H1 (cell line): ENCODE measurements at regions not wholly inside any gene's neighbourhood (a gene's known extent, or its start where the extent isn't known, plus 50 kb on each side); places are given as distances from the start of the nearest gene placed in this dataset.

Experiments used
- CTCF ChIA-PET: fragments of 300-600 bp; sonication (Branson Sonifier 250); formaldehyde crosslinking; loops from one replicate; lab custom pipeline; 2021; ENCODE audit not compliant: partially characterized antibody; lab: Charles Lee
- POLR2A ChIA-PET: fragments of 300-600 bp; sonication (Branson Sonifier 250); formaldehyde crosslinking; loops from one replicate; lab custom pipeline; 2021; ENCODE audit warnings: inconsistent platforms; ENCODE audit not compliant: partially characterized antibody; lab: Charles Lee
- DNase-seq, 2 experiments: peaks; one replicate each; pipeline versions ENCODE4 v3.0.0 to v3.0.0-alpha.2; 2010 to 2022; ENCODE audit warnings: low spot score in 2 of 2, low read depth in 1 of 2, mixed read lengths in 1 of 2
- FAIRE-seq: peaks from 2 replicates; lab custom pipeline; 2011; peaks lifted over from hg19 to GRCh38; lab: Jason Lieb, UNC
- H2AFZ ChIP-seq: 2 replicates; pipeline ENCODE4 v1.8.1; 2012; ENCODE audit warnings: low read length, inconsistent platforms
- H2AK5ac ChIP-seq: 2 replicates; pipeline ENCODE4 v1.6.1; 2013; ENCODE audit warnings: low read depth, low read length
- H2BK120ac ChIP-seq: replicated peaks from 2 replicates; pipeline ENCODE3; 2013; ENCODE audit warnings: low read depth, low read length, inconsistent platforms
- H2BK12ac ChIP-seq: 2 replicates; pipeline ENCODE4 v1.6.1; 2013; ENCODE audit warnings: low read depth, low read length
- H2BK15ac ChIP-seq: 2 replicates; pipeline ENCODE4 v1.6.1; 2013; ENCODE audit warnings: low read length
- H2BK20ac ChIP-seq: 2 replicates; pipeline ENCODE4 v1.6.1; 2013; ENCODE audit warnings: low read length
- H2BK5ac ChIP-seq: 2 replicates; pipeline ENCODE4 v1.6.1; 2013; ENCODE audit warnings: low read depth, low read length
- H3K14ac ChIP-seq: 2 replicates; pipeline ENCODE4 v1.6.1; 2013; ENCODE audit warnings: inconsistent platforms; ENCODE audit not compliant: insufficient read length
- H3K18ac ChIP-seq: 2 replicates; pipeline ENCODE4 v1.6.1; 2013; ENCODE audit warnings: low read length; ENCODE audit errors: extremely low read depth
- H3K23ac ChIP-seq: 2 replicates; pipeline ENCODE4 v1.6.1; 2013; ENCODE audit warnings: inconsistent platforms; ENCODE audit not compliant: insufficient read length
- H3K23me2 ChIP-seq: 2 replicates; pipeline ENCODE4 v1.6.1; 2013; ENCODE audit warnings: low read depth, low read length
- H3K27ac ChIP-seq: 2 replicates; pipeline ENCODE4 v1.6.1; 2011; ENCODE audit warnings: low read depth, low read length, inconsistent platforms
- H3K27me3 ChIP-seq, 4 experiments: replicated peaks in 1 of 4; 1 replicate in 1 of 4; 2 replicates in 3 of 4; pipeline versions ENCODE4 v1.6.1 to v1.8.1; 2011 to 2013; ENCODE audit warnings: low read length in 3 of 4, mild to moderate bottlenecking in 3 of 4, inconsistent platforms in 2 of 4, mixed read lengths in 2 of 4, moderate library complexity in 1 of 4; ENCODE audit not compliant: control insufficient read depth in 3 of 4, insufficient read depth in 3 of 4; ENCODE audit errors: extremely low read depth in 1 of 4
- H3K36me3 ChIP-seq, 4 experiments: 2 replicates each; pipeline versions ENCODE4 v1.6.1 to v1.8.1; 2011 to 2013; ENCODE audit warnings: mild to moderate bottlenecking in 4 of 4, low read length in 3 of 4, moderate library complexity in 2 of 4, control low read depth in 1 of 4, inconsistent platforms in 1 of 4; ENCODE audit not compliant: insufficient read depth in 4 of 4, control insufficient read depth in 2 of 4
- H3K4ac ChIP-seq: replicated peaks from 2 replicates; pipeline ENCODE3; 2013; ENCODE audit warnings: low read length, low read depth, mixed read lengths, inconsistent platforms; ENCODE audit not compliant: insufficient read length
- H3K4me1 ChIP-seq, 4 experiments: replicated peaks in 1 of 4; 1 replicate in 1 of 4; 2 replicates in 3 of 4; pipeline versions ENCODE4 v1.6.1 to v1.8.1; 2011 to 2013; ENCODE audit warnings: low read length in 3 of 4, inconsistent platforms in 2 of 4, mixed read lengths in 1 of 4; ENCODE audit not compliant: insufficient read depth in 4 of 4, control insufficient read depth in 3 of 4
- H3K4me2 ChIP-seq, 2 experiments: 2 replicates each; pipeline versions ENCODE4 v1.6.1 to v1.8.1; 2011 to 2013; ENCODE audit warnings: low read depth in 2 of 2, low read length in 2 of 2, control low read depth in 1 of 2, inconsistent platforms in 1 of 2, mild to moderate bottlenecking in 1 of 2; ENCODE audit not compliant: insufficient read depth in 1 of 2
- H3K4me3 ChIP-seq, 4 experiments: fragments of 200-600, 300-600 bp in 1 of 4; sonication (generic), shearing (Covaris generic), sonication (Bioruptor Twin) in 1 of 4; 2 replicates each; pipeline versions ENCODE4 v1.5.1 to v1.8.1; 2011 to 2016; ENCODE audit warnings: low read length in 4 of 4, low read depth in 3 of 4, control low read depth in 2 of 4, inconsistent platforms in 2 of 4, mild to moderate bottlenecking in 2 of 4, mixed read lengths in 1 of 4, moderate library complexity in 1 of 4; ENCODE audit not compliant: insufficient read depth in 2 of 4; ENCODE audit errors: extremely low read depth in 1 of 4
- H3K56ac ChIP-seq: replicated peaks from 2 replicates; pipeline ENCODE3; 2013; ENCODE audit warnings: low read depth, mild to moderate bottlenecking, mixed read lengths, low read length, inconsistent platforms; ENCODE audit not compliant: insufficient read length
- H3K79me1 ChIP-seq: 2 replicates; pipeline ENCODE4 v1.6.1; 2013; ENCODE audit warnings: low read depth, low read length, control low read depth
- H3K79me2 ChIP-seq, 2 experiments: 2 replicates each; pipeline versions ENCODE4 v1.6.1 to v1.8.1; 2012 to 2013; ENCODE audit warnings: low read length in 2 of 2, mild to moderate bottlenecking in 2 of 2, inconsistent platforms in 1 of 2; ENCODE audit not compliant: insufficient read depth in 2 of 2, control insufficient read depth in 1 of 2
- H3K9ac ChIP-seq, 4 experiments: replicated peaks in 1 of 4; 1 replicate in 1 of 4; 2 replicates in 3 of 4; pipeline versions ENCODE4 v1.6.1 to v1.8.1; 2011 to 2013; ENCODE audit warnings: low read depth in 3 of 4, low read length in 3 of 4, control low read depth in 2 of 4, mild to moderate bottlenecking in 2 of 4, moderate library complexity in 2 of 4, inconsistent platforms in 1 of 4; ENCODE audit errors: extremely low read depth in 1 of 4
- H3K9me3 ChIP-seq, 2 experiments: 2 replicates each; pipeline versions ENCODE4 v1.6.1 to v1.8.1; 2012 to 2013; ENCODE audit warnings: mild to moderate bottlenecking in 2 of 2, moderate library complexity in 2 of 2, control low read depth in 1 of 2, inconsistent platforms in 1 of 2, low read depth in 1 of 2, low read length in 1 of 2, mixed read lengths in 1 of 2; ENCODE audit not compliant: insufficient read depth in 2 of 2
- H4K20me1 ChIP-seq, 2 experiments: replicated peaks in 1 of 2; 2 replicates each; pipeline versions ENCODE3 to v1.8.1; 2011 to 2013; ENCODE audit warnings: inconsistent platforms in 2 of 2, low read length in 2 of 2, mild to moderate bottlenecking in 1 of 2; ENCODE audit not compliant: insufficient read depth in 2 of 2, control insufficient read depth in 1 of 2
- H4K5ac ChIP-seq: 2 replicates; pipeline ENCODE4 v1.6.1; 2013; ENCODE audit warnings: low read length, low read depth, mixed read lengths, inconsistent platforms; ENCODE audit not compliant: insufficient read length
- H4K8ac ChIP-seq: 2 replicates; pipeline ENCODE4 v1.8.0; 2013; ENCODE audit warnings: mild to moderate bottlenecking, moderate library complexity, low read length, inconsistent platforms; ENCODE audit not compliant: insufficient read depth; ENCODE audit errors: extremely low read depth
- H4K91ac ChIP-seq: replicated peaks from 2 replicates; pipeline ENCODE3; 2013; ENCODE audit warnings: low read length, mixed read lengths, inconsistent platforms; ENCODE audit not compliant: insufficient read length
- ATF2 ChIP-seq: IDR thresholded peaks from 2 replicates; pipeline ENCODE4 v1.6.1; 2012; ENCODE audit warnings: low read length, inconsistent platforms
- CTCF ChIP-seq, 3 experiments: IDR thresholded peaks; 1 replicate in 2 of 3; 2 replicates in 1 of 3; pipeline versions ENCODE4 v1.5.1 to v1.6.1; 2011; ENCODE audit warnings: low read length in 3 of 3, mild to moderate bottlenecking in 3 of 3, inconsistent platforms in 2 of 3, low read depth in 1 of 3, moderate library complexity in 1 of 3; ENCODE audit not compliant: insufficient read depth in 1 of 3; ENCODE audit errors: control extremely low read depth in 1 of 3
- FOSL1 ChIP-seq: IDR thresholded peaks from 2 replicates; pipeline ENCODE4 v1.6.1; 2011; ENCODE audit warnings: mild to moderate bottlenecking, low read depth, low read length, moderate library complexity; ENCODE audit not compliant: insufficient read depth
- KDM1A ChIP-seq: fragments of 200-600, 300-600 bp; sonication (generic); IDR thresholded peaks from 2 replicates; pipeline ENCODE4 v1.7.1; 2016; ENCODE audit warnings: mild to moderate bottlenecking, low read length, borderline replicate concordance
- PHF8 ChIP-seq: fragments of 200-600 bp; sonication (generic); conservative IDR thresholded peaks from 2 replicates; pipeline ENCODE4 v1.7.1; 2012; ENCODE audit warnings: low read depth, mild to moderate bottlenecking, inconsistent platforms, low read length, moderate library complexity
- POU5F1 ChIP-seq: IDR thresholded peaks from 2 replicates; pipeline ENCODE4 v1.6.1; 2011; ENCODE audit warnings: low read depth, mild to moderate bottlenecking, low read length, moderate library complexity
- RFX5 ChIP-seq: IDR thresholded peaks from 2 replicates; pipeline ENCODE4 v1.6.1; 2011; ENCODE audit warnings: low read depth, low read length, improper control_type of control experiment, borderline replicate concordance
- SP4 ChIP-seq: IDR thresholded peaks from 2 replicates; pipeline ENCODE4 v1.6.1; 2012; ENCODE audit warnings: low read length, inconsistent platforms
- TCF12 ChIP-seq: IDR thresholded peaks from 2 replicates; pipeline ENCODE4 v1.6.1; 2011; ENCODE audit warnings: low read depth, mild to moderate bottlenecking, low read length
- YY1 ChIP-seq: IDR thresholded peaks from 2 replicates; pipeline ENCODE4 v1.6.1; 2011; ENCODE audit warnings: low read depth, mild to moderate bottlenecking, low read length
- ZNF274 ChIP-seq: IDR thresholded peaks from 2 replicates; pipeline ENCODE4 v1.7.0; 2012; ENCODE audit warnings: low read length, borderline replicate concordance; ENCODE audit errors: extremely low read depth

DNA sequence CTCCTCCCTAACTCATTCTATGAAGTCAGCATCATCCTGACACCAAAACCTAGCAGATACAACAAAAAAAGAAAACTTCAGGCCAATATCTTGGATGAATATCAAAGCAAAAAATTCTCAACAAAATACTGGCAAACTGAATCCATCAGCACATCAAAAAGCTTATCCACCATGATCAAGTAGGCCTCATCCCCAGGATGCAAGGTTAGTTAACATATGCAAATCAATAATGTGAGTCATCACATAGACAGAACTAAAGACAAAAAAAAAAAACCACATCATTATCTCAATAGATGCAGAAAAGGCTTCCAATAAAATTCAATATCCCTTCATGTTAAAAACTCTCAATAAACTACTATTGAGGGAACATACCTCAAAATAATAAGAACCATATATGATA, 306.8 kb upstream of the TMC3 start:
- ChIA-PET POLR2A (interaction anchor here (0.6 kb wide), 1 partner anchor 121 kb away, joined by 3 read pairs; no protein-coding TSS in a partner anchor), CTCF (interaction anchor here (1.3 kb wide), 1 partner anchor 132 kb away, joined by 3 read pairs; no protein-coding TSS in a partner anchor)
- Histone ChIP-seq H3K4me3 (no peak overlapping the region), H3K79me2 (no peaks in the 10 kb centered on the region; a peak in 1 of 4 replicates), H3K9me3 (peaks cover 0 to 7% of the 10 kb centered on the region in 2 experiments; a peak in 2 of 4 replicates), H2AFZ (no peak overlapping the region), H3K4me1 (no peaks in the 10 kb centered on the region), H3K36me3 (no peaks in the 10 kb centered on the region), H2BK15ac (no peak overlapping the region), H2BK120ac (no peak overlapping the region), H4K91ac (no peak overlapping the region), H3K27me3 (no peaks in the 10 kb centered on the region), H2BK20ac (no peak overlapping the region), H3K9ac (no peak overlapping the region), H3K18ac (no peak overlapping the region), H3K4ac (no peak overlapping the region), H3K56ac (no peak overlapping the region), H3K4me2 (no peak overlapping the region), H3K27ac (no peak overlapping the region), H3K23ac (no peak overlapping the region), H3K14ac (no peak overlapping the region), H2BK5ac (no peak overlapping the region), H2AK5ac (no peak overlapping the region), H4K5ac (no peak overlapping the region), H4K20me1 (no peaks in the 10 kb centered on the region), H4K8ac (no peak overlapping the region), H3K23me2 (no peaks in the 10 kb centered on the region), H3K79me1 (no peaks in the 10 kb centered on the region), H2BK12ac (no peak overlapping the region)
- FAIRE-seq (no peak), DNase-seq (no peak)
- TF ChIP-seq ATF2 (no peak), POU5F1 (no peak), FOSL1 (no peak), TCF12 (no peak), ZNF274 (no peak), YY1 (no peak), KDM1A (no peak), CTCF (IDR thresholded peaks at IDR 0.05; ENCODE audit: control extremely low read depth in 1 of 3, insufficient read depth in 1 of 3, low read depth in 1 of 3, low read length in 3 of 3) (no peak), PHF8 (no peak), RFX5 (no peak), SP4 (no peak)
